ENCODE measurements at regions not wholly inside any gene's neighbourhood (a gene's known extent, or its start where the extent isn't known, plus 50 kb on each side); places are given as distances from the start of the nearest gene placed in this dataset.

GRCh38 chr4:41394481-41394894 is 137.8 kb downstream of the UCHL1 start:
- DNase-seq: no peak

GRCh38 chr4:41396214-41396613 is 139.5 kb downstream of the UCHL1 start:
- DNase-seq: no peak

- DNase-seq: no peak
These were observed 140.1 kb downstream of the UCHL1 start for GRCh38 chr4:41396869-41397268.

GRCh38 chr4:41399231-41399630 is 138.7 kb upstream of the LIMCH1 start:
- DNase-seq: no peak

GRCh38 chr4:41400296-41400695 is 137.7 kb upstream of the LIMCH1 start:
- no peak for DNase-seq

GRCh38 chr4:41405464-41406112 is 132.4 kb upstream of the LIMCH1 start:
- DNase-seq: no peak

GRCh38 chr4:41406113-41406516 is 131.8 kb upstream of the LIMCH1 start:
- no peak for DNase-seq

- no peak for DNase-seq
These were observed 129.8 kb upstream of the LIMCH1 start for GRCh38 chr4:41408150-41408549.

- no peak for DNase-seq
These were observed 128.9 kb upstream of the LIMCH1 start for GRCh38 chr4:41408859-41409593.

GRCh38 chr4:41409594-41409895 is 128.4 kb upstream of the LIMCH1 start:
- no peak for DNase-seq

GRCh38 chr4:41410049-41410448 is 127.9 kb upstream of the LIMCH1 start:
- no peak for DNase-seq

GRCh38 chr4:41413670-41414411 is 124.1 kb upstream of the LIMCH1 start:
- no peak for DNase-seq

- DNase-seq: no peak
These were observed 123.6 kb upstream of the LIMCH1 start for GRCh38 chr4:41414412-41414779.

GRCh38 chr4:41418444-41418843 is 119.5 kb upstream of the LIMCH1 start:
- DNase-seq: no peak

- DNase-seq: no peak
These were observed 117.4 kb upstream of the LIMCH1 start for GRCh38 chr4:41420541-41420940.

- no peak for DNase-seq
These were observed 114.8 kb upstream of the LIMCH1 start for GRCh38 chr4:41423117-41423516.

GRCh38 chr4:41424522-41424921 is 113.4 kb upstream of the LIMCH1 start:
- DNase-seq: no peak

GRCh38 chr4:41425650-41426049 is 112.3 kb upstream of the LIMCH1 start:
- no peak for DNase-seq

- DNase-seq: no peak
These were observed 111.4 kb upstream of the LIMCH1 start for GRCh38 chr4:41426539-41426938.

GRCh38 chr4:41427306-41427882 is 110.6 kb upstream of the LIMCH1 start:
- no peak for DNase-seq

GRCh38 chr4:41427931-41428600 is 109.9 kb upstream of the LIMCH1 start:
- no peak for DNase-seq

GRCh38 chr4:41428601-41429279 is 109.2 kb upstream of the LIMCH1 start:
- DNase-seq: no peak

GRCh38 chr4:41429280-41429669 is 108.7 kb upstream of the LIMCH1 start:
- no peak for DNase-seq

All from NCI-H774 (cell line).